22Rv1 (cell line): ENCODE measurements at regions not wholly inside any gene's neighbourhood (a gene's known extent, or its start where the extent isn't known, plus 50 kb on each side); places are given as distances from the start of the nearest gene placed in this dataset.

ENCODE experiments used
- ZFX ChIP-seq: fragments of 450-650 bp; IDR thresholded peaks from 2 replicates; pipeline ENCODE4 v1.6.1; 2017; ENCODE audit warnings: antibody characterized with exemption, borderline replicate concordance
- TF ChIP-seq, protein P1 (sequence below): fragments of 450-650 bp; IDR thresholded peaks from 2 replicates; pipeline ENCODE4 v1.5.1; 2017; ENCODE audit warnings: mild to moderate bottlenecking

DNA sequence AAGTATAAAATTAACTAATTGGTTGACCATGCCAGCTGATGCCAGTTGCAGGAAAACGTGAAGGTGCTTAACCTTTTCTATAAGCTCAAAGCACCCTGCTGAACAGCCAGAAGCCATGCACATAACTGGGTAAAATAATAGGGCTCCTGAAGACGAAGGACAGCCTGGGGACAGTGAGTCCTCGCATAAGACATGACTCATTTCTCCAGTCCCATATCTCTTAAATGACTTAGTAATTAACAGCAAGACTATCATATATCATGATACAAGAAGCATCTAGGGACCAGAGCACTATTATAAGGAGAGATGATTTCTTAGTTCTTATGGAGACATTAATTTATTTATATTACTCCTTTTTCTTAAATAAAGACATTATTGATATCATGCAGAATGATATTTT, 100.5 kb upstream of the DOK6 start:
- TF ChIP-seq, protein P1, sequence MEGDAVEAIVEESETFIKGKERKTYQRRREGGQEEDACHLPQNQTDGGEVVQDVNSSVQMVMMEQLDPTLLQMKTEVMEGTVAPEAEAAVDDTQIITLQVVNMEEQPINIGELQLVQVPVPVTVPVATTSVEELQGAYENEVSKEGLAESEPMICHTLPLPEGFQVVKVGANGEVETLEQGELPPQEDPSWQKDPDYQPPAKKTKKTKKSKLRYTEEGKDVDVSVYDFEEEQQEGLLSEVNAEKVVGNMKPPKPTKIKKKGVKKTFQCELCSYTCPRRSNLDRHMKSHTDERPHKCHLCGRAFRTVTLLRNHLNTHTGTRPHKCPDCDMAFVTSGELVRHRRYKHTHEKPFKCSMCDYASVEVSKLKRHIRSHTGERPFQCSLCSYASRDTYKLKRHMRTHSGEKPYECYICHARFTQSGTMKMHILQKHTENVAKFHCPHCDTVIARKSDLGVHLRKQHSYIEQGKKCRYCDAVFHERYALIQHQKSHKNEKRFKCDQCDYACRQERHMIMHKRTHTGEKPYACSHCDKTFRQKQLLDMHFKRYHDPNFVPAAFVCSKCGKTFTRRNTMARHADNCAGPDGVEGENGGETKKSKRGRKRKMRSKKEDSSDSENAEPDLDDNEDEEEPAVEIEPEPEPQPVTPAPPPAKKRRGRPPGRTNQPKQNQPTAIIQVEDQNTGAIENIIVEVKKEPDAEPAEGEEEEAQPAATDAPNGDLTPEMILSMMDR = no peak
- no peak for TF ChIP-seq ZFX
